ENCODE measurements at regions not wholly inside any gene's neighbourhood (a gene's known extent, or its start where the extent isn't known, plus 50 kb on each side); places are given as distances from the start of the nearest gene placed in this dataset.

- TF ChIP-seq CTCF (IDR thresholded peaks at IDR 0.05) (no peak), ZBTB33 (IDR thresholded peaks at IDR 0.05; ENCODE audit: borderline replicate concordance, low read depth) (no peak), RFX5 (IDR thresholded peaks at IDR 0.05; ENCODE audit: low read length) (no peak), TAF1 (IDR thresholded peaks at IDR 0.05; ENCODE audit: borderline replicate concordance, low read depth, low read length) (no peak), SIN3A (IDR thresholded peaks at IDR 0.05; ENCODE audit: borderline replicate concordance, low read depth, low read length) (no peak), GATA2 (CRISPR knock-in tag; IDR thresholded peaks at IDR 0.05) (no peak), FOXJ3 (CRISPR knock-in tag; IDR thresholded peaks at IDR 0.05) (no peak), RCOR1 (IDR thresholded peaks at IDR 0.05; ENCODE audit: low read length) (no peak), RXRA (IDR thresholded peaks at IDR 0.05; ENCODE audit: borderline replicate concordance, low read depth) (no peak), YY1 (IDR thresholded peaks at IDR 0.05; ENCODE audit: low read depth) (no peak), JUND (IDR thresholded peaks at IDR 0.05) (no peak), EP300 (IDR thresholded peaks at IDR 0.05; ENCODE audit: borderline replicate concordance in 1 of 2, low read depth in 1 of 2, low read length in 1 of 2) (no peak)
- TF ChIP-seq, protein P1, sequence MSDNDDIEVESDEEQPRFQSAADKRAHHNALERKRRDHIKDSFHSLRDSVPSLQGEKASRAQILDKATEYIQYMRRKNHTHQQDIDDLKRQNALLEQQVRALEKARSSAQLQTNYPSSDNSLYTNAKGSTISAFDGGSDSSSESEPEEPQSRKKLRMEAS (IDR thresholded peaks at IDR 0.05; ENCODE audit: low read depth), result no peak
Observed at GRCh38 chr6:115415378-115415777, 645.3 kb downstream of the FRK start.

Data from SK-N-SH (cell line).